K562 (cell line): ENCODE measurements at regions not wholly inside any gene's neighbourhood (a gene's known extent, or its start where the extent isn't known, plus 50 kb on each side); places are given as distances from the start of the nearest gene placed in this dataset.

Source experiments
- ATAC-seq: fragments of 200-7000 bp; cut with Tn5 transposase; 3 replicates; pipeline ENCODE4 v1.9.1; 2020; ENCODE audit warnings: moderate library complexity
- BruUV-seq: library from RNA; stranded (reverse); fragments of 400-500 nt; replicated peaks from 2 replicates; lab custom pipeline; 2021; lab: Mats Ljungman, UMichigan
- CTCF ChIA-PET: fragments of 300-600 bp; formaldehyde crosslinking; extraction: SDS; loops from one replicate; lab custom pipeline; 2021; ENCODE audit warnings: low intra/inter-chr PET ratio; lab: Yijun Ruan, JAX
- POLR2A ChIA-PET: fragments of 300-600, 350-650 bp; sonication (Branson Sonifier 250); formaldehyde crosslinking; extraction: SDS; loops from one replicate; lab custom pipeline; 2021; ENCODE audit warnings: antibody characterized with exemption, inconsistent platforms; lab: Yijun Ruan, JAX
- DNase-seq, 4 experiments: peaks; one replicate each; pipeline versions ENCODE4 v3.0.0 to v3.0.0-alpha.2; 2011 to 2018; ENCODE audit warnings: low spot score in 3 of 4, mixed read lengths in 3 of 4; ENCODE audit errors: extremely low read depth in 1 of 4
- FAIRE-seq: peaks from 2 replicates; lab custom pipeline; 2011; peaks lifted over from hg19 to GRCh38; lab: Jason Lieb, UNC
- H2AFZ ChIP-seq: 2 replicates; pipeline ENCODE4 v1.6.0; 2011; ENCODE audit warnings: low read depth, low read length, control low read depth, inconsistent platforms
- H3K27ac ChIP-seq: fragments of 200-600 bp; 3 replicates; pipeline ENCODE4 v1.8.0; 2011; ENCODE audit warnings: low read depth, mild to moderate bottlenecking, control low read depth, inconsistent platforms, low read length, moderate library complexity, mixed read lengths; ENCODE audit errors: extremely low read depth
- H3K27me3 ChIP-seq, 2 experiments: fragments of 300-600 bp in 1 of 2; 2 replicates in 1 of 2; 3 replicates in 1 of 2; pipeline versions ENCODE4 v1.6.0 to v1.8.0; 2011; ENCODE audit warnings: inconsistent platforms in 2 of 2, low read length in 2 of 2, mild to moderate bottlenecking in 1 of 2, mixed read lengths in 1 of 2, moderate library complexity in 1 of 2; ENCODE audit not compliant: control insufficient read depth in 2 of 2, insufficient read depth in 2 of 2
- H3K36me3 ChIP-seq: fragments of 300-600 bp; 3 replicates; pipeline ENCODE4 v1.8.0; 2011; ENCODE audit warnings: mild to moderate bottlenecking, low read length, inconsistent platforms; ENCODE audit not compliant: control insufficient read depth, insufficient read depth
- H3K4me1 ChIP-seq, 2 experiments: fragments of 200-600 bp in 1 of 2; replicated peaks in 1 of 2; 2 replicates in 1 of 2; 3 replicates in 1 of 2; pipeline versions ENCODE4 v1.5.1 to v1.8.0; 2011; ENCODE audit warnings: inconsistent platforms in 2 of 2, low read length in 2 of 2, mild to moderate bottlenecking in 1 of 2, mixed read lengths in 1 of 2, moderate library complexity in 1 of 2; ENCODE audit not compliant: control insufficient read depth in 2 of 2, insufficient read depth in 2 of 2
- H3K4me2 ChIP-seq: 2 replicates; pipeline ENCODE4 v1.6.1; 2011; ENCODE audit warnings: low read length, control low read depth, inconsistent platforms, mixed read lengths; ENCODE audit not compliant: insufficient read depth
- H3K4me3 ChIP-seq: fragments of 200-600 bp; sonication (generic), shearing (Covaris generic); 2 replicates; pipeline ENCODE4 v1.5.1; 2016; ENCODE audit warnings: control low read depth, inconsistent platforms
- H3K79me2 ChIP-seq: fragments of 200-600 bp; 3 replicates; pipeline ENCODE4 v1.8.0; 2011; ENCODE audit warnings: low read length, inconsistent platforms; ENCODE audit not compliant: control insufficient read depth, insufficient read depth
- H3K9ac ChIP-seq, 2 experiments: 2 replicates each; pipeline versions ENCODE4 v1.6.0 to v1.6.1; 2011; ENCODE audit warnings: low read depth in 2 of 2, low read length in 2 of 2, control low read depth in 1 of 2, inconsistent platforms in 1 of 2, mild to moderate bottlenecking in 1 of 2, mixed read lengths in 1 of 2; ENCODE audit not compliant: insufficient read depth in 1 of 2
- H3K9me1 ChIP-seq: one replicate; pipeline ENCODE4 v1.6.0; 2011; ENCODE audit warnings: inconsistent platforms, mild to moderate bottlenecking, low read length, moderate library complexity; ENCODE audit not compliant: control insufficient read depth, insufficient read depth
- H3K9me3 ChIP-seq: replicated peaks from 2 replicates; pipeline ENCODE4 v1.5.1; 2011; ENCODE audit warnings: low read depth, low read length, inconsistent platforms; ENCODE audit not compliant: control insufficient read depth, insufficient read depth
- H4K20me1 ChIP-seq: replicated peaks from 2 replicates; pipeline ENCODE4 v1.6.1; 2011; ENCODE audit warnings: low read length, inconsistent platforms, mixed read lengths; ENCODE audit not compliant: control insufficient read depth, insufficient read depth
- LCOR ChIP-seq: sonication (generic); formaldehyde crosslinking; IDR thresholded peaks from 2 replicates; pipeline ENCODE4 v1.8.0; 2022; ENCODE audit warnings: mild to moderate bottlenecking, missing genetic modification reagents
- RNF2 ChIP-seq: sonication (generic); IDR thresholded peaks from 2 replicates; pipeline ENCODE4 v1.6.1; 2016
- ZNF165 ChIP-seq: fragments of 250-450 bp; sonication (Bioruptor Pico); IDR thresholded peaks from 2 replicates; pipeline ENCODE4 v1.4.0; 2020; ENCODE audit warnings: borderline replicate concordance
- ZNF23 ChIP-seq: fragments of 250-450 bp; sonication (Bioruptor Pico); IDR thresholded peaks from 2 replicates; pipeline ENCODE4 v1.4.0; 2020; ENCODE audit warnings: mild to moderate bottlenecking
- WGBS: fragments of 100-300 bp; shearing (Covaris generic); methylation state at CpG from one replicate; pipeline ENCODE4 v1.1.6; 2016; ENCODE audit warnings: low coverage, mixed read lengths; ENCODE audit not compliant: insufficient coverage; ENCODE audit errors: missing lambda C conversion rate; 5-methylcytosine and 5-hydroxymethylcytosine counted together
- in situ Hi-C: fragments of 300-500 bp; cut with MboI; formaldehyde crosslinking; loops from 4 replicates; pipeline ENCODE4 v1.15.0; 2018; ENCODE audit warnings: inconsistent platforms, mixed read lengths
- intact Hi-C: fragments of 100-400 bp; cut with micrococcal nuclease; formaldehyde crosslinking; loops from 2 replicates; pipeline ENCODE4 v1.14.2; 2022
- TF ChIP-seq, protein P1 (sequence below), 2 experiments: IDR thresholded peaks; 2 replicates each; pipeline ENCODE4 v1.6.1; 2012; ENCODE audit warnings: improper control_type of control experiment in 2 of 2, low read depth in 2 of 2, low read length in 2 of 2, borderline replicate concordance in 1 of 2
- TF ChIP-seq, protein P2 (sequence below), 3 experiments: fragments of 200-800 bp in 1 of 3; sonication (Bioruptor generic) in 1 of 3; sonication (generic) in 1 of 3; formaldehyde crosslinking in 1 of 3; IDR thresholded peaks; 2 replicates each; pipeline versions ENCODE4 v1.6.1 to v1.8.0; 2016 to 2022; ENCODE audit warnings: mild to moderate bottlenecking in 2 of 3, missing compliant biosample characterization in 2 of 3, missing genetic modification characterization in 2 of 3, missing genetic modification reagents in 1 of 3
- TF ChIP-seq, protein P3 (sequence below): fragments of 250-450 bp; sonication (Bioruptor Pico); IDR thresholded peaks from 2 replicates; pipeline ENCODE4 v1.8.0; 2022; ENCODE audit warnings: inconsistent platforms, mild to moderate bottlenecking, moderate library complexity, borderline replicate concordance

DNA sequence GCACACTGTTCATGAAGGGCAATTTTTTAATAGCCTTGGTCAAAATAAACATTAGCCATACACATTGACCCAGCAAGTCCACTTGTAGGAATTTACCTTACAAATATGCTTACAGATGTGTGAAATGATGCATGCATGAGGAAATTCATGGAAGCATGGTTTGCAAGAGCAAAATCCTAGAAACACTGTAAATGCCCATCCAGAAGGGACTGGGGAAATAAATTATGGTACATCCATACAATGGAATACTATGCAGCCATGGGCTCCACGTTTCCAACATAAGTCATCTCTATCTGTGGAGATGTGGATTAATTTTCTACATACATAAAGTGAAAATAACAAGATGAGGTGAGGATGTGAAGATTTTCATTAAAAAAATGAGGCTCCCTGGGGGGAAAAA is 99.1 kb downstream of the NPY start (continued):
- TF ChIP-seq, protein P1, sequence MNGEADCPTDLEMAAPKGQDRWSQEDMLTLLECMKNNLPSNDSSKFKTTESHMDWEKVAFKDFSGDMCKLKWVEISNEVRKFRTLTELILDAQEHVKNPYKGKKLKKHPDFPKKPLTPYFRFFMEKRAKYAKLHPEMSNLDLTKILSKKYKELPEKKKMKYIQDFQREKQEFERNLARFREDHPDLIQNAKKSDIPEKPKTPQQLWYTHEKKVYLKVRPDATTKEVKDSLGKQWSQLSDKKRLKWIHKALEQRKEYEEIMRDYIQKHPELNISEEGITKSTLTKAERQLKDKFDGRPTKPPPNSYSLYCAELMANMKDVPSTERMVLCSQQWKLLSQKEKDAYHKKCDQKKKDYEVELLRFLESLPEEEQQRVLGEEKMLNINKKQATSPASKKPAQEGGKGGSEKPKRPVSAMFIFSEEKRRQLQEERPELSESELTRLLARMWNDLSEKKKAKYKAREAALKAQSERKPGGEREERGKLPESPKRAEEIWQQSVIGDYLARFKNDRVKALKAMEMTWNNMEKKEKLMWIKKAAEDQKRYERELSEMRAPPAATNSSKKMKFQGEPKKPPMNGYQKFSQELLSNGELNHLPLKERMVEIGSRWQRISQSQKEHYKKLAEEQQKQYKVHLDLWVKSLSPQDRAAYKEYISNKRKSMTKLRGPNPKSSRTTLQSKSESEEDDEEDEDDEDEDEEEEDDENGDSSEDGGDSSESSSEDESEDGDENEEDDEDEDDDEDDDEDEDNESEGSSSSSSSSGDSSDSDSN (IDR thresholded peaks at IDR 0.05; ENCODE audit: borderline replicate concordance in 1 of 2, low read depth in 2 of 2, low read length in 2 of 2): no peak
- TF ChIP-seq, protein P2, sequence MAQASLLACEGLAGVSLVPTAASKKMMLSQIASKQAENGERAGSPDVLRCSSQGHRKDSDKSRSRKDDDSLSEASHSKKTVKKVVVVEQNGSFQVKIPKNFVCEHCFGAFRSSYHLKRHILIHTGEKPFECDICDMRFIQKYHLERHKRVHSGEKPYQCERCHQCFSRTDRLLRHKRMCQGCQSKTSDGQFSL (CRISPR knock-in tag; IDR thresholded peaks at IDR 0.05): no peak
- TF ChIP-seq, protein P2 (tag; IDR thresholded peaks at IDR 0.05): no peak
- TF ChIP-seq ZNF165 (CRISPR knock-in tag) (no peak), LCOR (CRISPR knock-in tag) (no peak)

DNA sequence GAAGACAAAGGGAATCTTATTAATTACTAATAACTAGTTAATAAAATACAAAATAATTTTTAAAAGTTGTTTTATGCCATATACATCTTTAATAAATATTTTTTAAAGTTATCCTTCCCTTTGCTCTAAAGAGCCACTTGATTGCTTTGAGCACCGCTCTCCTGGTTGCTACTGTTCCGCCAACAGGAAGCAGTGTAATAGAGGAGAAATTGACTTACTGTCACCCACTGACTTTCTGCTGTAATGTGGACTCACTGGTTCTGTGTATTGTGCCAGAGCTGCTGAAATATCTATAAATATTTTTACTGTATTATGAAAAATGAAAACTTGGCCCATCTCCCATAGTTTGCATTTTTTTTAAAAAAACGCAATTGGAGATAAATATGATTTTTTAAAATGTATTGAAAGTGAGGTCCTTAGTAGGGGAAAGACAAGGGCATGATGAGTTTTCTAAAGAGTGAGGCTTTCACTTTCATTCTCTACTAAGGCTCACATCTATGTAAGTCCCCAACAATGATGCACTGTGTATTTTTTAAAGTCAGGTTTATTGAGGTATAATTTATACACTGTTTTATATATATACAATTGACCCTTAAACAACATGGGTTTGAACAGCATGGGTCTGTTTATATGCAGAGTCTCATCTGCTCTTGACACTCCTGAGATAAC is 100.5 kb downstream of the NPY start:
- BruUV-seq: no TSS peak
- ChIA-PET CTCF (interaction anchor here (0.6 kb wide), 1 partner anchor 1985 kb away, joined by 3 read pairs; no protein-coding TSS in a partner anchor), POLR2A (no interaction called here)
- no peak for DNase-seq
- 0 out of 5 replicates have a peak, but pooled peaks cover 0 to 4% of the 10 kb centered on the region in 2 experiments for H3K27me3 ChIP-seq
- intact Hi-C loops: no loop called here
- 2% methylated on average over 3 of the region's 3 CpGs for WGBS
- no peak for FAIRE-seq
- no peaks in the 10 kb centered on the region for H3K36me3 ChIP-seq
- no peak overlapping the region for H3K4me2 ChIP-seq
- H3K9me3 ChIP-seq: no peaks in the 10 kb centered on the region; the same call in 1 of the 2 replicates
- no peak overlapping the region for H3K27ac ChIP-seq
- no peaks in the 10 kb centered on the region for H3K79me2 ChIP-seq
- ATAC-seq: no peak
- no peak overlapping the region for H3K9ac ChIP-seq
- in situ Hi-C loops: no loop called here
- H3K4me3 ChIP-seq: no peak overlapping the region
- TF ChIP-seq, protein P3, sequence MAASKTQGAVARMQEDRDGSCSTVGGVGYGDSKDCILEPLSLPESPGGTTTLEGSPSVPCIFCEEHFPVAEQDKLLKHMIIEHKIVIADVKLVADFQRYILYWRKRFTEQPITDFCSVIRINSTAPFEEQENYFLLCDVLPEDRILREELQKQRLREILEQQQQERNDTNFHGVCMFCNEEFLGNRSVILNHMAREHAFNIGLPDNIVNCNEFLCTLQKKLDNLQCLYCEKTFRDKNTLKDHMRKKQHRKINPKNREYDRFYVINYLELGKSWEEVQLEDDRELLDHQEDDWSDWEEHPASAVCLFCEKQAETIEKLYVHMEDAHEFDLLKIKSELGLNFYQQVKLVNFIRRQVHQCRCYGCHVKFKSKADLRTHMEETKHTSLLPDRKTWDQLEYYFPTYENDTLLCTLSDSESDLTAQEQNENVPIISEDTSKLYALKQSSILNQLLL (CRISPR knock-in tag): no peak
- TF ChIP-seq ZNF23 (no peak), RNF2 (no peak)
- H2AFZ ChIP-seq: no peak overlapping the region
- H3K4me1 ChIP-seq: no peaks in the 10 kb centered on the region
- no peaks in the 10 kb centered on the region for H3K9me1 ChIP-seq
- no peaks in the 10 kb centered on the region; the same call in 1 of the 2 replicates for H4K20me1 ChIP-seq
